Body of pancreas (tissue), 4 donors: ENCODE measurements at regions not wholly inside any gene's neighbourhood (a gene's known extent, or its start where the extent isn't known, plus 50 kb on each side); places are given as distances from the start of the nearest gene placed in this dataset.

Source experiments
- POLR2A ChIP-seq, 3 donors: fragments of 450-650 bp; IDR thresholded peaks; one replicate each; pipeline ENCODE4 v1.6.1; 2016; ENCODE audit warnings: antibody characterized with exemption in 3 of 3, mild to moderate bottlenecking in 2 of 3
- TF ChIP-seq, protein P1 (sequence below), 7 experiments: fragments of 450-650 bp in 4 of 7; fragments of 200-600 bp in 3 of 7; sonication (generic) in 3 of 7; IDR thresholded peaks; one replicate each; pipeline ENCODE4 v1.5.1; 2016 to 2019; ENCODE audit warnings: antibody characterized with exemption in 7 of 7

DNA sequence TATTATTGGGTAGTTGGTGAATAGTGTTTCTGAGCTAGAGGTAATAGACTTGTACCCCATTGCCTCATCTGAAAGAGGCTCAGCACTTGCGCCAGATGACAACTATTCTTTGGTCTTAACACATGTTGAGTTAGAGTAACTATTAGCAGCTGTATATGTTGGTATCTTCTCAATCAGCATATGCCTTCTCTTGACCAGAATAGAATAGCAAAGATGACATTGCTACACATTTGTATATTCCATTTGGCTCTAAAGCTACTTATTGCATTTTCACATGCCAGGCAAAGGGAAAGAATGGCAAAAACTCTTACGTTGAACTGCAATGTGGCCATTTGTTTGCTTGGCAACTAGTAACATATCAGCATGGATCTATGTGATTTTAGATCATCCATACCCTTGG lies 173.8 kb upstream of the AGR3 start:
- TF ChIP-seq POLR2A (IDR thresholded peaks at IDR 0.05) = no peak
- TF ChIP-seq, protein P1, sequence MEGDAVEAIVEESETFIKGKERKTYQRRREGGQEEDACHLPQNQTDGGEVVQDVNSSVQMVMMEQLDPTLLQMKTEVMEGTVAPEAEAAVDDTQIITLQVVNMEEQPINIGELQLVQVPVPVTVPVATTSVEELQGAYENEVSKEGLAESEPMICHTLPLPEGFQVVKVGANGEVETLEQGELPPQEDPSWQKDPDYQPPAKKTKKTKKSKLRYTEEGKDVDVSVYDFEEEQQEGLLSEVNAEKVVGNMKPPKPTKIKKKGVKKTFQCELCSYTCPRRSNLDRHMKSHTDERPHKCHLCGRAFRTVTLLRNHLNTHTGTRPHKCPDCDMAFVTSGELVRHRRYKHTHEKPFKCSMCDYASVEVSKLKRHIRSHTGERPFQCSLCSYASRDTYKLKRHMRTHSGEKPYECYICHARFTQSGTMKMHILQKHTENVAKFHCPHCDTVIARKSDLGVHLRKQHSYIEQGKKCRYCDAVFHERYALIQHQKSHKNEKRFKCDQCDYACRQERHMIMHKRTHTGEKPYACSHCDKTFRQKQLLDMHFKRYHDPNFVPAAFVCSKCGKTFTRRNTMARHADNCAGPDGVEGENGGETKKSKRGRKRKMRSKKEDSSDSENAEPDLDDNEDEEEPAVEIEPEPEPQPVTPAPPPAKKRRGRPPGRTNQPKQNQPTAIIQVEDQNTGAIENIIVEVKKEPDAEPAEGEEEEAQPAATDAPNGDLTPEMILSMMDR (IDR thresholded peaks at IDR 0.05) = no peak
